ENCODE measurements at regions not wholly inside any gene's neighbourhood (a gene's known extent, or its start where the extent isn't known, plus 50 kb on each side); places are given as distances from the start of the nearest gene placed in this dataset.

DNA sequence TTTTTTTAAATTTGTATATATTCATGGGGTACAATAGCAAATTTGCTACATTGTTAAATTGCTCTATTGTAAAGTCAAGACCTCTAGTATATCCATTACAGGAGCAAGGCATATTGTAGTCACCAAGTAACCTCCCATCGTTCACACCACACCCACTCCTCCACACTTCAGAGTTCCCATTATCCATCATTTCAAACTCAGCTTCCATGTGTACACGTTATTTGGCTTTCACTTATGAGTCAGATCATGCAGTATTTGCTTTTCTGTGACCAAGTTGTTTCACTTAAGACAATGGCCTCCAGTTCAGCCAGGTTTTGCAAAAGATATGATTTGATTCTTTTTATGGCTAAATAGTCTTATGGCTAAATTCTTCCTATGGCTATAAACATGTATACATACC, 2614.2 kb downstream of the PCDH7 start:
- DNase-seq (ENCODE audit: low read depth), result no peak

DNA sequence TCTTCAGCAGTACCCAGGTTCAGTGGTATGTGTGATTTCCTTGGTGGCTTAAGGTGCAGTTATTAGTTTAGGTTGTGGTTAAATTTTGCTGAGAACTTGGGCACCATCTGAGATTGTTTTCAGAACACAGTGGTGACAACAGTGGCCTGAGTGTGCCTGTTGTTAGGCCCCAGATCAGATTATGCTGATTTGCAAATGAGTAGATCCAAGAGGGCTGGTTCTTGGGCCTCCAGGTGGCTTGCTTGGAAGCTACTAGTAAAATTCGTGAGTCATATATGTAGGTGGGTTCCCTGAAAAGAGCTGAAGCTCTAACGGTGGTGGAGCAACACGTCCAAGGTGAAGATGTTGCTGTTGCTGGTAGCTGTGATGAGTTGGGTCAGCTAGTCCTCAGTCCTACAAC, 2619.6 kb downstream of the PCDH7 start:
- no peak for DNase-seq (ENCODE audit: low read depth)

DNA sequence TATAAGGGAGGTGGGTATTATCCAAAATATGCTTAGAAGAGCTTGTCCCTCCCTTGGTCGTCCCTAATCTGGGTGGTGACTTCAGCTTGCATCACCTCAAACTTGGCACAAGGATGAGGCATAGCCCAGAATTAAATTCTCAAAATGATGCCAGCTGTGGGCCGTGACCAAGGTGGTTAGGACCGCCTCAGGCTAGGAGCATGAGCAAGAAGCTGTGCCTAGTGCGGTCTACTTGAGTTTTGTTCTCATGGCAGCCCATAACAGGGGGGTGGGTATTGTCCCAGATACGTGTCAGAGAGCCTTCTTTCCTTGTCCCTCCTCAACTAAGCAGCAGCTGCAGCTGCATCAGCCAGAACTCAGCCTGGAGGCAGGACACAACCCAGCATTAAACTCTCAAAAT, 2620.0 kb downstream of the PCDH7 start:
- DNase-seq (ENCODE audit: low read depth), result no peak

DNA sequence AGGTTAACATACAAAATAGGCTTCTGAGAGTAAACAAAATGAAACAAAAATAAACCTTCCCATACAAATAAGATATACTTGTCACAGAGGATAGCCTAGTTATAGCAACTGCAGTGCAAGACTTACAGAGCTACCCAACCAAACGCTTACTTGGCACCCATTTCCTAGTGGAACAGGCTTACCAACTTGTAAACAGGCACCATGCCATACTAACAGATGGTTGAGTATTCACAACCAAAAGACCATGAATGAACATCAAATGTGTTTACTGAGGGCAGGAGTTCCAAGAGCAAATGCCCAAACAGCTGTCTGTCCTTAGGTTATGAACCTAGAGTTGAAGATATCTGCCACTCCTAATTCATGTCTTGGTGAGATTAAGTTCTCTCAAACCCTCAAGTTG, 2629.2 kb downstream of the PCDH7 start:
- DNase-seq (ENCODE audit: low read depth), result no peak

DNA sequence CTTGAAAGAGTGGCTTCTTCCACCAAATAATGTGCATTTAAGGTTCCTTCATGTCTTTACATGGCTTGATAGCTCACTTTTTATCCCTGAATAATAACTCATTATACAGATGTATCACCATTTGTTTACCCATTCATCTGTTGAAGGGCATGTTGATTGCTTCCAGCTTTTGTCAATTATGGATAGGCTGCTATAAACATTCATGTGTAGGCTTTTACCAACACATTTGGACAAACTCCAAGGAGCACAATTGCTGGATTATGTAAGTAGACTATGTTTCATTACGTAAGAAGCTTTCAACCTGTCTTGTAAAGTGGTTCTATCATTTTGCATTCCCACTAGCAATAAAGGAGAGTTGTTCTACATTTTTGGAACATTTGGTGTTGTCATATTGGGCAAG, 2637.0 kb downstream of the PCDH7 start:
- no peak for DNase-seq (ENCODE audit: low read depth)

DNA sequence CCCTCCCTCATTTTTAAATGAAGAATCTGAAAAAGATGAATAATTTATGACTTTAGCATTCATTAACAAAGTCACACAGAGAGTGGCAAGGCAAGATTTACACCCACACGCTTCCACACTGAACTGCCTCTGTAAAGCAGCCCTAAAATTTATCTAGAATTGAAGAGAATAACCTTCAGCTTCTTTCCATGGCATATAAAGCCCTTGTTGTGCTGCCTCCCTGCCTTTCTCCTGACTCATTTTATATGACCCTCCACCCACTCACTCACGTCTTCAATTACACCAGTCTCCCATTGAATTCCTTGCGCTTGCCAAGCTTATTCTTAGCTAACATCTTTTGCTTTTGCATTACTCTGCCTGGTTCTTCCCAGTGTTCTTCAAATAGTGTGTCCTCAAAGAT, 2649.3 kb downstream of the PCDH7 start:
- DNase-seq (ENCODE audit: low read depth), result peak; percentile 60

DNA sequence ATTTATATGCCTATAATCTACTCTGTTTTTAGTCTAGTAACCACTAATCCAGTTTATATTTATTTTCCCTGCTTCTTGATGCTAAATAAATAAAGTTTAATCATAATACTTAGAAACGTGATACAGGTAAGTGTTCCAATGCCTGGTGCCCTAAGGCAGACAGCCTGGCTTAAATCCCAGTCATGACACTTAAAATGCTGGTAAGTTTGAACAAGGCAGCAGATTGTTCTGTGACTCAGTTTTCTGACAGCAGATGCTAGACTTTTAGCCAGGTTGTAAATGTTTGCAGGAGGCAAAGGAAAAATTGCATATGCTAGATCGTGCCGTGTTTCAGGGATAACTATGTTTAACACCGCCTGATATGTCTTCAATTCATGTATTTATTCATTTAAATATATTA, 2661.6 kb downstream of the PCDH7 start:
- peak; percentile 3 for DNase-seq (ENCODE audit: low read depth)

DNA sequence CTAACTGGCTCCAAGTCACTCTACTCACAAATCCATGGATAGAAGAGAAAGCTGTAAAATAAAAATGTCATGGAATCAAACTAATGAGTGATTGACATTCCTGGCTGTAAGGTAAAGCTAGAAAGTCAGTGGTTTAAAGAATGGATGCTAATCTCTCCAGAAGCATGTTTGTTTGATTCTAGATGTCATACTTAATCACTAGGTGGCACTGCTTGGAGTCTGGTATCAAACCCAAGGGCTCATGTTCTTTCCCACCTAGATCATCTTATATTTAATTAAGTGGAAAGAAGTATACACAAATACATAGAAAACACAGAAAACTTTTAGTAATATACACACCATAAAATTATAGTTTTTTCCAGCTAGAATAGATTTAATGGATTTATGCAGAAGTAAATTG, 2666.6 kb downstream of the PCDH7 start:
- peak; percentile 13 for DNase-seq (ENCODE audit: low read depth)

DNA sequence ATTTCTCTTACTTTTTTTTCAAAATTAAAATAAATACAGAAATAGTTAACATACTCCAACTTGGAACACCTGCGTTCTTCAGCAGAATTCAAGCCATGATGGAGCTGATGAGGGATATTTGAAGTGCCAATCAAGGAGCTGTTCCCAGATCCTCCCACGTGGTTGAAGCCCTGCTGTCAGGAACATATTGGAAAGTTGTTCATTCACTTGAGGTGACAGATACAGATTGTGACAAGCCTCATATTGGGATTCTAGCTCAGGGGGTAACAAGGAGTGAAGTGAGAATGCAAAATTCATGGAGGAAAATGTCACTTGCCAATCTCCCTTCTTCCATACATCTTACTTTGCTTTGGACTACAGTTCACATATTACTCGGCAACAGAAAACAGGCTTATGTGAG, 2670.8 kb downstream of the PCDH7 start:
- DNase-seq (ENCODE audit: low read depth), result no peak

DNA sequence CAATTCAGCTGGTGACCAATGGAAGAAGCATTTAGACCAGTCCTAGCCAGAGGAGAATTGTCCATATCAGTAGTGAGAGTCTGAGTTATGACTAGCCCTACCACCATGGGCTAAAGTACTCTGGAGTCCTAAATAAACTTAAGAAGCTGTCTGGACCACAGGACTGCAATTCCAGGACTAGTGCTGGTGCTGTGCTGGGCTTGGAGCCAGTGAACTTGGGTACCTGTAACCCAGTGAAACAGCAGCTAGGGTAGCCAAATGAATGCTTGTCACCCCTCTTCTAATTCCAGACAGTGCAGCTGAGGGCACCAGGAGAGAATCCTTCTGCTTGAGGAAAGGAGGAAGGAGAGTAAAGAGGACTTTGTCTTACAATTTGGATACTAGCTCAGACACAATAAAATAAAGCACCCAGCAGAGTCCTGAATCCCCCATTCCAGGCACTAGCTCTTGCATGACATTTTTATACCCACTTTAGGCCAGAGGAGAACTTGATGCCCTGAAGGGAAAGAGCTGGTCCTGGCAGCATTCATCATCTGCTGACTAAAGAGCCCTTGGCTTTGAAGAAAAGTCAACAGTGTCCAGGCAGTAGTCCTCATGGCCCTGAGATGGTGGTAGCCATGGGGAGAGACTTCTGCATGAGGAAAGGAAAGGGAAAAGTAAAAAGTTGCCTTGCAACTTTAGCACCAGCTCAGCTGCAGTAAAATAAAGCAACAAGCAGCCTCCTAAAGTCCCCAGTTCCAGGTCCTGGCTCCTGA, 2675.7 kb downstream of the PCDH7 start:
- no peak for DNase-seq (ENCODE audit: low read depth)

DNA sequence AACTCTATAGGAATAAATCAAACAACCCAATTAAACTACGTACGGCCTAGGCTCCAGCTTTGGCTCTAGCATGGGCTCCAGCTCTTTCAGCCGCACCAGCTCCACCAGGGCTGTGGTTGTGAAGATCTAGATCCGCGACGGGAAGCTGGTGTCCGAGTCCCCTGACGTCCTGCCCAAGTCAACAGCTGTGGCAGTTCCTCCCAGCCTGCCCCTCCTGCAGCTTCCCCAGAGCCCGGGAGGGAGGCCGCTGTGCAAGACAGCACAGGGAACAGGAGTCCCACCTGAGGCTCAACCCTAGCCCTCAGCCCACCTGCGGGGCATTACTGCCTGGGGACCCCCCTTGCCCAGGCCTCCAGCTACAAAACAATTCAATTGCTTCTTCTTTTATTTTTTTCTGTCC, 2680.3 kb downstream of the PCDH7 start:
- DNase-seq (ENCODE audit: low read depth), result no peak

DNA sequence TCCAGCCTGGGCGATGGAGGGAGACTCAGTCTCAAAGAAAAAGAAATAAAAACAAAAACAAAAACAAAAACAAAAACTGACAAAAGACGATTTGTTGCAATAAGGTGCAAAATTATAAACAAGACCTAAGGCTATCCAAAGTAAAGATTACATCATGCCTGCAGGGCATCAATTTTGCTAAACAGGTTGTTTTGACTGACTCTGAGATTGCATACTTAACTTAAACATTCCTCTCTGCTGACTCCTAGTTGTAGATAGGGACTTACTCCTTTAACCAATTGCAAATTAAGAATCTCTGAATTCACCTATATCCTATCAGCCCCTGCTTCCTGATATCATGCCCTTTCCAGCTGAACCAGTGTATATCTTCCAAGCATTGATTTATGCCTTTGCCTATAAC, 2687.3 kb downstream of the PCDH7 start:
- peak; percentile 34 for DNase-seq (ENCODE audit: low read depth)

DNA sequence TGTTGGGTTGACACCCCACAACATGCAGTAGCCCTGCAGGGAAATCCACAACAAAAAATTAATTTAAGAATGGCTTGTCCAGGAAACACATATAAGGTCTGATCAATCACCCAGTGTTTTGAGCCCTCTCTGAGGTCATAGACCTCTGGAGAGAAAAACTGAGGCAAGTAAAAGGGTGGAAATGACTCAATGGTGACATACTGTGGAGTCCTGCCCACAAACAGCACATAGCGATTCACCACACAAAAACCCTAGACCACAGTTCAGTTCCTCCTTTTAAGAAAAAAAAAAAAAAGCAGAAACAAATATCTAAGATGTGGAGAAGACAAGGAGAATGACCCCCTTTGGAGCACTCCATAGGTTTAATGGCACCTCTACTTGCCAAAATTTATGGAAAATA, 2691.0 kb downstream of the PCDH7 start:
- peak; percentile 75 for DNase-seq (ENCODE audit: low read depth)

DNA sequence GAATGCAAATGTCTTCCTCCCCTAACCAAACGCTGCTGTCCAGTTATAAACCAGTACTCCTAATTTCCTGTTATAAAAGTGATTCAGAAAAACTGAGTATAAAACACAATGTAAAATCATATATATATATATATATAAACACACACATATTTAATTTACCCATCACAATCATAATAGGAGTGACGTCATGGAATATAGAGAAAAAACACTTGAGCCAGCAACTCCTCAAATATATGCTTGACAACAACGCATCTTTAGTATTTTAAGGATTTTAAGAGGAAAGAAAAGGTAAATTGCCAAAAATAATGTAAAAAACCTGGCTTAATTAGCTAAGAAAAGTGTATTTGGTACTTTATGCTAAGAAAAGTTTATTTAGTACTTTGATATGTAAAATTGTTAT, 2701.7 kb downstream of the PCDH7 start:
- DNase-seq (ENCODE audit: low read depth), result no peak

DNA sequence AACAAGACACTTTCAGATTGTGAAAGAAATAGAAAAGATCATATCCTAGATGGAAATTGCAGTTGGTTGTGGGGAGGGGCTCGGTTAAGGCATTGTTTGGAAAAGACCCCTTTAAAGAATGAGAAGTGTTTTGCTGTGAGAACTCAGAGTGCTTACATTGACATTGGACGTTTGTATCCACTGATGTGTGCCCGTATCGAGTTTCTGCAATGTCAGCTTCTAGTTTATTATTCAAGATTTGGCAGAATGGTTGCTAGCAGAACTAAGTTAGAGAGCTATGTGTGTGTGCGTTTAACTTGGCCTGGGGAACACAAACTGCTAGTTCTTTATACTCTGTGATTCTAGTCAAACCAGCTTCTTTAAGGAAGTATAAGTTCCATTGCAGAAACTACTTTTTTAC, 2702.5 kb downstream of the PCDH7 start:
- DNase-seq (ENCODE audit: low read depth), result no peak

DNA sequence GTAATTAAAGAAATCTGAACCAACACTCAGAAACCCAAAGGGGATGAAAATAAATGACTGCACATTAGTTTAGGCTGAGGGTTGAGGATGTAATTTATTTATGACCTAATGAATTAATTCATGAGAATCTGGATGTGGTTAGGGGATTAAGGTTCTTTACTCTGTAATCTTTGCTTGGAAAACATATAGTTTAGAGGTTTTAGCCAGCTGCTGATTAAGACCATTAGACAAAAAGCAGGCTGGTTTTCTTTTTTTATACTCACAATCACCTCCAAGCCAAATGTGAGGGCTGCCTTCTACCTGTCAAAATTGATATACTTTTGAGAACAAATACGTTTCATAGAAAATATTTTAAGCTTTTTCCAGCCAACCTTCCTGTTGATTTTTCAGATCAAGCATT, 2705.8 kb downstream of the PCDH7 start:
- DNase-seq (ENCODE audit: low read depth), result no peak

DNA sequence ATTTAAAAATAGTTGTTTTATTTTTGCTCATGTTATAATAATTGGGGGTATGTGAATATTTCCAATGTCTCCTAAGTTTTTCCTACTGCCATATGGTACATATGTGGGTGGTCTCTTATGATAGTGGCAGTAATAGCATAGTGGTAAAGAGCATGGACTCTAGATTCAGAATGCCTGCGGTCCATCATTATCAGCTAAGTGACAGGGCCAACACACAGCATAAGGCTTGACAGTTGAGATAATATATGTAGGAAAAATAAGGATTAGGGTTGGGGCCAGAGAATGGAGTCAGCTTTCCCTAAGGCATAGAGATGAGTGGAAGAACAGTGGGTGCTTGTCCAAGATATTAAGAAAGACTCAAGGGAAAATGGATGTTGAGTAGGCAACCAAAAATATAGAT, 2707.5 kb downstream of the PCDH7 start:
- DNase-seq (ENCODE audit: low read depth), result no peak

DNA sequence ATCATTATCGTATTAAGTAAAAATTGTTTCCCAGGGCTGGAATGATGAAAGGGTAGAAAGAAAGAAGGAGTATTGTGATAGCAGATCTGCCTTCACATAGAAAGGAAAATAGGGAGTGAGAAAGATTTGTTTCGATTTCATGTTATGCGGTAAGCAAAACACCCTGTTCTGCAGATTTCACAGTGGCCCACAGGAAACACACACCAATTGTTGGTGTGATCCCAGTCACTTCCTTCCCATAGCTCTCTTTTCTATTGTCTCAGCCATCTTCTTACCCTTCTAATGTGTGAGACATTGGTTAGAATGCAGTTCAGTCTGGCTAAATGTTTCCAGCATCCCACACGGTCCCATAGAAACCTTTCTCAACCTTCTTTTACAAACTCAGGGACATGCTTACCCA, 2709.8 kb downstream of the PCDH7 start:
- no peak for DNase-seq (ENCODE audit: low read depth)

DNA sequence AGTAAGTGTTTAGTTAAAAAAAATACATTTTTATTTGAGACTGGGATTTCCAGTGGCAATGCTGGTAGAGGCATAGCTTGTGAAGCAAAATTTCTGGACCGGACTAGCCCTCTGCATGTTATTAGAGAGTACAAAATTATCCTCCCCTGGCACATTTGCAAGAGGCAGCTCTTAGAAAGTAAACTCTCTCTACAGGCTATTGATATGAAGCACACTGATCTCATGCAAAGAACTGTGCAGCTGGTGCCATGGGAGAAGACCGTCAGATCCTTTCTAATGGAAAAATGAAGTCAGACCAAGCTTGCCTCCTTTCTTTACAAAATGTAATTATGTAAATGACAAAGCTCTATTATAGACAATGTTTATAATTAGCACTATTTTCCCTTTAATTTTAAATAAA, 2717.2 kb downstream of the PCDH7 start:
- no peak for DNase-seq (ENCODE audit: low read depth)

DNA sequence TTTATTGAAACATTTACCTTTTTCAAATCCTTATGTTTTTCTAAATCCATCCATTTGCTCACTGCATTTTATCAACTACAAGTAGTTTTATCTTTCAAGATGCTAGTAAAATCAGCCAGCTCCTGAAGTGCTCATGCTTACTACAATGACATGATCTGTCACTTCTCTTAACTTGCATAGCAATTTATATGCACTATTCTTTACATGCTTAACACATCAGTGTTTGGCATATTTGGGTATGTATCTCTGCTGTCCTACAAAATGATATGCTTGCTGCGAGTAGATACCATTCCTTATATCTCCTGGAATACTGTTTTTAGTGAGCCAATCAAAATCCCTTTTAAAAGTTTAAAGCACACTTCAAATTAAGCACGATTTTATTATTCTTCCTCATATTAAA, 2726.8 kb downstream of the PCDH7 start:
- no peak for DNase-seq (ENCODE audit: low read depth)

DNA sequence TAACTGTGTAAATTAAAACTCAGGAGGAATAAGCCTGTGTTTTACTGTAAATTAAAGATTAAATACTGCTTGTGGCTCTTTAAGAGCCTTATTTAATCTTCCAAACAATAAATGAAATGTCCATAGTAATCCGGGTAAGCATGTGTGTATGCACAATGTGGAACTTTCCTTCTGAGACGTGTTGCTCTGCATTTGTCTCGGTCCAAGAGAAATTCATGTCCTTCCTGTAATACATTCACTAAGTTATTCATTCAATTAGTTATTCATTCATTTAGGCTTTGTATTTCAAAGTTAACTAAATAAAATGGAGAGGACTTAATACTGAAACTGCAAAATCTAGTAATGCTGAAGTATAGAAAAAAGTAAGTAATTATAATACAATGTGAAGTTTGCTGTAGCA, 2728.8 kb downstream of the PCDH7 start:
- DNase-seq (ENCODE audit: low read depth), result no peak

DNA sequence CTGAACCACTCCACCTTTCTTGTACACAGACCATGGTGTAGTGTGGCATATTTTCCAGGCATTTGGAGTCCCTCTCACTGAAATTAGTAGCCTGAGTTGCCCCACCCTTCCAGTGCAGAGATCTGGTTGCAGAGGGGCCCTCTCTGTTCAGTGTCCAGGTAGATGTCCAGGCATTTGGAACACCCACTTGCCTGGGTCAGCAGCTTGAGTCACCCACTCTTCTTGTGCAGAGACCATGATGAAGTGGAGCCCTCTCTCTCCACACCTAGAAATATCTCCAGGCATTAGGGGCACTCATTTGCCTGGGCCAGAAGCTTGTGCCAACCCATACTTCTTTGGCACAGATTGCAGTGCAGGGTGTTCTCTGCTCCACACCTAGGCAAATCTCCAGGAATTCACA, 2733.3 kb downstream of the PCDH7 start:
- no peak for DNase-seq (ENCODE audit: low read depth)

DNA sequence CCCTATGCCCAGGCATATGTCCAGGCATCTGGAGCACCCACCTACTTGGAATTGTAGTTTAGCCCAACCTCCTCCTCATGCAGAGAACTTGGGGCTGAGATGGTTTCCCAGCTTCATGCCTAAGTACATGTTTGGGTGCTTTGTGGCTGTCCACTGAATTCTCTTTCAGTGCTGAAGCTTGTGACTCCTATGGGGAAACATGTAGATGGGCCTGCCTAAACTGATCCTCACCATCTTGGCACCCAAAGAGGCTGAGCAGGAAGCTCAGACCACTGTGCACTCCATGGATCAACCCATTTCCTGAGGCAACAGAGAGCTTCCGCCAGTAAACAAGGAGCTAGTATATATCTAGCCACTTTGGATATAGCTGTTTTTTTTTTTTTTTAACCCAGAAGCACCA, 2733.7 kb downstream of the PCDH7 start:
- no peak for DNase-seq (ENCODE audit: low read depth)

DNA sequence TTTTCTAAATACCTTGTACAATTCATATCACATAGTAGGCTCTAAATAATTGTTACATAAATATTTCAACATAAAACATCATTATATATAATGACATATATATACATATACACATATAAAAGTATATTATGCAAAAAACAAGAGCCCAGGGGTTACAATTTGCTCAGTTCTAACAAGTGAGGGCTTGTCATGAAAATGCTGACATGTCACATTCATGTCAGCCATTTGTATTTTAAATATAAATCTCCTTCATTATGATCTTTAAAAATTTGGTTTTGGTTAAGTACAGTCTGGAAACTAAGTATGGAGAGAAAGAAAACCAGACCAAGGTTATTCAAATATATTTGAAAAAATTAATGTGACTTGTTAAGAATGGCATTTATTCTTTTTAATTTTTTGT, 2745.4 kb downstream of the PCDH7 start:
- DNase-seq (ENCODE audit: low read depth), result no peak

DNA sequence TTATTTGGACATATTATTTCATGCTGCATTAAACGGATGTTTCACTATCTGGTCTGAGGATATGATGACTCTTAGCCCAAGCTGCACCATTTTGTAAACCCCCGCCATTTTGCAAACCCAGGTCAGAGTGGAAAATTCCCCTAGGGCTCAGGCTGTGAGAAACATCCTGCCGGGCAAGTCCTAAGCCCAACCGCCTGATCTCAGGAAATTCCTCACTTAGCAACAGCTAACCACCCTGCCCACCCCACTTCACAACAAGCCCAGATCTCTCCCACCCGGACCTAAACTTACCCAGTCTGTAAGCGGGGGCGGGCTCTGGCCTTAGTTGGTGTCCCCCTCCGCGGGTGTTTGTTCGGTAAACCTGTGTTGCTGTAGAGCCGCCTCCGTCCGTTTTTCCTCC, 2747.1 kb downstream of the PCDH7 start:
- no peak for DNase-seq (ENCODE audit: low read depth)
